Peyer's patch (tissue), 4 donors: ENCODE measurements at regions not wholly inside any gene's neighbourhood (a gene's known extent, or its start where the extent isn't known, plus 50 kb on each side); places are given as distances from the start of the nearest gene placed in this dataset.

Source experiments
- POLR2A ChIP-seq, 2 donors: fragments of 450-650 bp; IDR thresholded peaks; one replicate each; pipeline ENCODE4 v1.5.1; 2017; ENCODE audit warnings: antibody characterized with exemption in 2 of 2, mild to moderate bottlenecking in 2 of 2, moderate library complexity in 2 of 2
- TF ChIP-seq, protein P1 (sequence below), 6 experiments: fragments of 450-650 bp in 4 of 6; fragments of 200-600 bp in 2 of 6; sonication (generic) in 1 of 6; IDR thresholded peaks; one replicate each; pipeline ENCODE4 v1.5.1; 2017 to 2019; ENCODE audit warnings: antibody characterized with exemption in 6 of 6, mild to moderate bottlenecking in 3 of 6, moderate library complexity in 1 of 6

GRCh38 chrX:137878401-137878800 lies 312.5 kb downstream of the ZIC3 start:
- no peak for TF ChIP-seq POLR2A (IDR thresholded peaks at IDR 0.05)
- TF ChIP-seq, protein P1, sequence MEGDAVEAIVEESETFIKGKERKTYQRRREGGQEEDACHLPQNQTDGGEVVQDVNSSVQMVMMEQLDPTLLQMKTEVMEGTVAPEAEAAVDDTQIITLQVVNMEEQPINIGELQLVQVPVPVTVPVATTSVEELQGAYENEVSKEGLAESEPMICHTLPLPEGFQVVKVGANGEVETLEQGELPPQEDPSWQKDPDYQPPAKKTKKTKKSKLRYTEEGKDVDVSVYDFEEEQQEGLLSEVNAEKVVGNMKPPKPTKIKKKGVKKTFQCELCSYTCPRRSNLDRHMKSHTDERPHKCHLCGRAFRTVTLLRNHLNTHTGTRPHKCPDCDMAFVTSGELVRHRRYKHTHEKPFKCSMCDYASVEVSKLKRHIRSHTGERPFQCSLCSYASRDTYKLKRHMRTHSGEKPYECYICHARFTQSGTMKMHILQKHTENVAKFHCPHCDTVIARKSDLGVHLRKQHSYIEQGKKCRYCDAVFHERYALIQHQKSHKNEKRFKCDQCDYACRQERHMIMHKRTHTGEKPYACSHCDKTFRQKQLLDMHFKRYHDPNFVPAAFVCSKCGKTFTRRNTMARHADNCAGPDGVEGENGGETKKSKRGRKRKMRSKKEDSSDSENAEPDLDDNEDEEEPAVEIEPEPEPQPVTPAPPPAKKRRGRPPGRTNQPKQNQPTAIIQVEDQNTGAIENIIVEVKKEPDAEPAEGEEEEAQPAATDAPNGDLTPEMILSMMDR (IDR thresholded peaks at IDR 0.05), result no peak
